Femur (tissue), 1 donor: ENCODE measurements at regions not wholly inside any gene's neighbourhood (a gene's known extent, or its start where the extent isn't known, plus 50 kb on each side); places are given as distances from the start of the nearest gene placed in this dataset.

Experiments used
- DNase-seq: peaks from one replicate; pipeline ENCODE4 v3.0.0-alpha.2; 2017

DNA sequence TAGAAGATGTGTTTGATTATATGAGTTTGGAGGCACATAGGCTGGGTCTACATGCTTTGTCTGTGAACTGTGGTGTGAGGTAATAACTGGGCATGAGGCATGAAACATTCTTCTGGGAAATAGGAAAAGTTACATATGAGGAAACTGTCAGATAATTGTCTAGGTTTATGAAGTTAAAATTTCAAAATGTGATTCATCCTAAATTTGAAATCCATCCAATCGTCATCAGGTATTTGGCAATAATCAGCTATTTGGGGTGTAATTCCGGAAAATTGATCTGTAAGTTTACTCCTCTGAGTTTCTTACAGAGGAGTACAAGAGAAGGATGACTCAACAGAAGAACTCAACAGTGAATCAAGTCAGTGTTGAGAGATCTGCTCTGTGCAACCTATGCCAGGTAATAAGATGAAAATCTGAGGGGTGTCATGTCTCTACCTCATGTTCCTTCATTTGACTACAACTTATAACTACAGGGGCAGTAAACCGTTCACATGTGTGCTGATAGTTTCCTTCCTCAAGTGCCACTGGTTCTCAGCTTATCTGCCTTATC, 1171.6 kb upstream of the CDH18 start:
- no peak for DNase-seq

DNA sequence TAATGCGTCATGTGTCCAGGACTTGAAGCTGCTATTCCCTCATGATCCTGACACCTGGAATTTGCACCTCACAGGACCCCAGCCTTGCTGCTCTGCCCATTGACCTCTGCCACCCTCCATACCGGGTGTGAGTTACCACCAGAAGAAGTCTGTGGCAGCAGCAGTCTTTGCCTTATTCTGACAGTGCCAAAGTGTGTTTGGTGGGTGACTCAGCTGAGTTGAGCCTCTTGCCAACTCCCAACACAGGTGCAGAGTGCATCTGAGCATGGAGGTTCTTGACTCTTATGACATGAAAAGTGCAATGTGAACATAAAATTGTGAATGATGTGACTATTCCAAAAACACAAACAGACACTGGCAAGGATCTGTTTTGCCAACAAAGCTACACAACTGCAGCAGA, 1166.5 kb upstream of the CDH18 start:
- DNase-seq, result no peak

- no peak for DNase-seq
These were observed 1164.6 kb upstream of the CDH18 start for GRCh38 chr5:21152611-21153010.

DNA sequence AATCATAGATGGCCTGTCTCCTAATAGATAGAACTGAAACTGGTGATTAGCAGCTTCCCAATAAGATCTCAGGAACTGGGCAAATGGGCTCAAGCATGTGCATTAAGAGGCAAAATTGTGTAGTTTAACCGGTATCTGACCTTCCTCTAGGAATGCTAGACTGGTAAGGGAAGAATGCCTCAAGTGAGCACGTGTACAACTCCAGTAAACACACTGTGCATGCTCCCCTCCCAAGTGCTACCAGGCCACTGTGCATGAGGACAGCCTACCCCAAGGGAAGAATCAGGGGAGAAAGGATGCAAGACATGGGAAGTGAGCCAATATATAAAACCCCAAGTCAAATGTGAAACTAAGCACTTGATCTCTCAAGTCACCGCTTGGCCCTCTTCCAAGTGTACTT, 1157.4 kb upstream of the CDH18 start:
- no peak for DNase-seq

- DNase-seq, result no peak
These were observed 1155.7 kb upstream of the CDH18 start for GRCh38 chr5:21143686-21144085.

- no peak for DNase-seq
These were observed 1154.8 kb upstream of the CDH18 start for GRCh38 chr5:21142791-21143190.

GRCh38 chr5:21140987-21141386, 1153.0 kb upstream of the CDH18 start:
- DNase-seq, result no peak

GRCh38 chr5:21126236-21126635, 1138.2 kb upstream of the CDH18 start:
- no peak for DNase-seq

- no peak for DNase-seq
These were observed 1137.4 kb upstream of the CDH18 start for GRCh38 chr5:21125238-21125983.

- DNase-seq, result no peak
These were observed 1133.2 kb upstream of the CDH18 start for GRCh38 chr5:21121213-21121612.

GRCh38 chr5:21097661-21098060, 1109.7 kb upstream of the CDH18 start:
- DNase-seq, result no peak

- DNase-seq, result no peak
These were observed 1106.6 kb upstream of the CDH18 start for GRCh38 chr5:21094619-21095018.

DNA sequence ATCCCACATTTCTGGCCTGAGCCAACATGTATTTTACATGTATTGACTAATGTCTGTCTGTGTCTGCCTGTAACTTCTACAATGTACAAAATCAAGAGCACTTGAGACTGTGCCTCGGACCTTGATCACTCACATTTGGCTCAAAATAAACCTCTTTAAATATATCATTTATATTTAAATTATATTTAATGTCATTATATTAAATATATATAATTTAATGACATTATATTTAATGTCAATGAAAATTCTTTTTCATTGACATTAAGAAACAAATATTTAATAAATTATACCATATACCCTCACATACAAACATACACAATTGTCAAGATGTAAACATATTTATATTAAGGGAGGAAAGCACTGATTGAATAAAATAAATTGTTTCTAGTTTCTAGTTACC, 1099.8 kb upstream of the CDH18 start:
- no peak for DNase-seq

GRCh38 chr5:21085791-21086190, 1097.8 kb upstream of the CDH18 start:
- no peak for DNase-seq

DNA sequence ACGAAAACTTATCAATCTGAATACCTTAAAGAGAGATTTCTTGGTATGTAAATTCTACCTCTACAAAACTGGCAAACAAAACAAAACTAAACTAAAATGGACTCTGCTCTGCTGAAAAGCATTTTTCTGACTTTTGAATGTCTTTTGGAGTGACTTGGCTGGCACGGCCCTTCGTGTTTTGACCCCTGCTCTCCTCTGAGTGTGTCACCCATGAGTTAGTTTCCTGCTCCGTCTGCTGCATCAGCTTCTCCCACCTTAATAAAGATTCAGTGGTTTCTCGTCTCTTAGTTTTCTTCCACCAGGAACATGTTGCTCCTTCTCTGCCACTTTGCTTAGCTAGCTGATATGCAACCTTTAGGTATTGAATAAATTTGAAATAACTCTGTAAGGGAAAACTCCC, 1084.0 kb upstream of the CDH18 start:
- DNase-seq, result no peak

GRCh38 chr5:21071421-21071820, 1083.4 kb upstream of the CDH18 start:
- no peak for DNase-seq

GRCh38 chr5:21070858-21071257, 1082.9 kb upstream of the CDH18 start:
- no peak for DNase-seq

DNA sequence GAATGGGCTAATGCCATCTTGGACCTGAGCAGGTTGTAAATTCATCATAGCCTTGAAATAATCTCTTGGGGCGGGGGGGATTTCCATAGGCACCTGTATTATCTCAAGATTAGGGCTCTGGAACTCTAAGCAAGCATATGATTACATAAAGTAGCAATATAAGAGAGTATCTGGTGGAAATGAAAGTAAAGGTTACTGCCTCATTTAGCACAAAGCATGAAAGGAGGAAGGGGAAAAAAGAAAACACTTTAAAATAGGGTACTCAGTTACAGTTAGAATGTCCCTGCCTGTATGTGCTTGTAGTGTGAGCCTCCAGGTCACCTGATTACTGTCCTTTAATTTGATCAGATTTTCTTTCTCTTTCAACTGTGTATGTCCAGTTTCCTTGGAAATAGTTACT, 1079.7 kb upstream of the CDH18 start:
- DNase-seq, result no peak

DNA sequence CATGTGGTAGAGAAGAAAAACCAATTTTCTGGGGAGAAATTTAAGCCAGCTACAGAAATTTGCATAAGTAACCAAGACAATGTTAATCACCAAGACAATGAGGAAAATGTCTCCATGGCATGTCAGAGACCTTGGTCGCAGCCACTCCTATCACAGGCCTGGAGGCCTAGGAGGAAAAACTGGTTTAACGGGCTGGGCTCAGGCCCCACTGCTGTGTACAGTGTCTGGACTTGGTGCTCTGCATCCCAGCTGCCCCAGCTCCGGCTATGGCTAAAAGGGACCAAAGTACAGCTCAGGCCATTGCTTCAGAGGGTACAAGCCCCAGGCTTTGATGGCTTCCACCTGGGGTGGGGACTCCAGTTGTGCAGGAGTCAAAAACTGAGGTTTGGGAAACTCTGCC, 1075.1 kb upstream of the CDH18 start:
- no peak for DNase-seq

- DNase-seq, result no peak
These were observed 1070.3 kb upstream of the CDH18 start for GRCh38 chr5:21058289-21058688.

- no peak for DNase-seq
These were observed 1063.9 kb upstream of the CDH18 start for GRCh38 chr5:21051945-21052344.

DNA sequence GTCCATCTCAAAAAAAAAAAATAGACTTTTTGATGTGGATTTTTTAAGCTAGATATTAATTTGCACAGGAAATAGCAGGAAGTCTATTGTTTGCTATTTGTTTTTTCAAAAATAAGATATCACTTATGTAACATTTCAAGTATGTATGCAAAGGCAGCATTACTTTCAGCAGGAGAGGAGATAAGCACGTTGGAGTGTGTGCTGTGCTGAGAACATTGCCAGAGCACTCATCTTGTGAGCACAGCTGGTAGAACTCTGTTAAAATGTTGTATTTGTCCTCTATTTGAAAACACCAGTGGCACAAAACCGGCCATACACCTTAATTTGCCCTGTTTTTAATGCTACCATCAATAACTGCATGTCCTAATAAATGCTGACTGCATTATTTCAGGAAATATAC, 1061.9 kb upstream of the CDH18 start:
- DNase-seq, result no peak

- no peak for DNase-seq
These were observed 1043.0 kb upstream of the CDH18 start for GRCh38 chr5:21030981-21031380.

- no peak for DNase-seq
These were observed 1037.0 kb upstream of the CDH18 start for GRCh38 chr5:21024966-21025365.

GRCh38 chr5:21013237-21013636, 1025.2 kb upstream of the CDH18 start:
- no peak for DNase-seq
